ENCODE measurements at regions not wholly inside any gene's neighbourhood (a gene's known extent, or its start where the extent isn't known, plus 50 kb on each side); places are given as distances from the start of the nearest gene placed in this dataset. TPM values are rescaled to one million over a fixed set of nuclear protein-coding genes. Genes with fewer than 3 reads are reported as not detected.

- H3K4me3 ChIP-seq: no peak overlapping the region
- H4K20me1 ChIP-seq (ENCODE audit: insufficient read depth, poor library complexity, severe bottlenecking): no peaks in the 10 kb centered on the region
- TF ChIP-seq EZH2 (IDR thresholded peaks at IDR 0.05; ENCODE audit: borderline replicate concordance) (no peak), CTCF (IDR thresholded peaks at IDR 0.05; ENCODE audit: poor library complexity) (no peak), EZH2phosphoT487 (IDR thresholded peaks at IDR 0.05; ENCODE audit: low read depth, severe bottlenecking, unreplicated experiment) (no peak)
- no peak overlapping the region for H3K27ac ChIP-seq
- WGBS (ENCODE audit: low lambda C conversion rate, missing lambda C conversion rate): 69% methylated on average over 13 of the region's 13 CpGs
- no peaks in the 10 kb centered on the region for H3K9me3 ChIP-seq (ENCODE audit: low read depth)
- DNase-seq (ENCODE audit: low spot score): no peak
- no peak overlapping the region for H2AFZ ChIP-seq
- H3K9me2 ChIP-seq (replicated peaks; ENCODE audit: insufficient read depth): no peaks in the 10 kb centered on the region
- H3K4me2 ChIP-seq: no peak overlapping the region
- no peaks in the 10 kb centered on the region for H3K79me2 ChIP-seq
- H3K27me3 ChIP-seq: no peaks in the 10 kb centered on the region
- H3K4me1 ChIP-seq (ENCODE audit: insufficient read depth): no peaks in the 10 kb centered on the region
- no peaks in the 10 kb centered on the region for H3K36me3 ChIP-seq (replicated peaks; ENCODE audit: insufficient read depth, low read depth)
These were observed 51.1 kb upstream of the TARDBP start for GRCh38 chr1:10961300-10961833.

GRCh38 chr1:10962483-10962882 lies 50.0 kb upstream of the TARDBP start:
- Histone ChIP-seq H3K36me3 (replicated peaks; ENCODE audit: insufficient read depth, low read depth) (no peaks in the 10 kb centered on the region), H3K79me2 (no peaks in the 10 kb centered on the region), H3K4me3 (no peak overlapping the region), H3K9me2 (replicated peaks; ENCODE audit: insufficient read depth) (no peaks in the 10 kb centered on the region), H3K27ac (no peak overlapping the region), H4K20me1 (ENCODE audit: insufficient read depth, poor library complexity, severe bottlenecking) (no peaks in the 10 kb centered on the region), H2AFZ (no peak overlapping the region), H3K27me3 (no peaks in the 10 kb centered on the region), H3K9me3 (ENCODE audit: low read depth) (no peaks in the 10 kb centered on the region), H3K4me1 (ENCODE audit: insufficient read depth) (no peaks in the 10 kb centered on the region), H3K4me2 (no peak overlapping the region)
- 65% methylated on average over 4 of the region's 4 CpGs for WGBS (ENCODE audit: low lambda C conversion rate, missing lambda C conversion rate)
- no peak for DNase-seq (ENCODE audit: low spot score)
- TF ChIP-seq EZH2 (IDR thresholded peaks at IDR 0.05; ENCODE audit: borderline replicate concordance) (no peak), CTCF (IDR thresholded peaks at IDR 0.05; ENCODE audit: poor library complexity) (no peak), EZH2phosphoT487 (IDR thresholded peaks at IDR 0.05; ENCODE audit: low read depth, severe bottlenecking, unreplicated experiment) (no peak)

Small RNA genes in the stretch of these regions (small RNA-seq; reads per million reads assigned to genes)
- not detected for gene HSPE1P24
